Epithelial cell of esophagus (primary cell): ENCODE measurements at regions not wholly inside any gene's neighbourhood (a gene's known extent, or its start where the extent isn't known, plus 50 kb on each side); places are given as distances from the start of the nearest gene placed in this dataset.

Source experiments
- DNase-seq: peaks from one replicate; pipeline ENCODE4 v3.0.0; 2010; ENCODE audit warnings: low read depth
- H3K4me3 ChIP-seq: 2 replicates; pipeline ENCODE4 v1.5.1; 2011; ENCODE audit warnings: mild to moderate bottlenecking, low read length, control low read depth
- TF ChIP-seq, protein P1 (sequence below): IDR thresholded peaks from 2 replicates; pipeline ENCODE4 v1.5.1; 2011; ENCODE audit warnings: low read depth, mild to moderate bottlenecking, low read length, control low read depth, inconsistent platforms; ENCODE audit not compliant: insufficient read depth; ENCODE audit errors: missing control alignments

DNA sequence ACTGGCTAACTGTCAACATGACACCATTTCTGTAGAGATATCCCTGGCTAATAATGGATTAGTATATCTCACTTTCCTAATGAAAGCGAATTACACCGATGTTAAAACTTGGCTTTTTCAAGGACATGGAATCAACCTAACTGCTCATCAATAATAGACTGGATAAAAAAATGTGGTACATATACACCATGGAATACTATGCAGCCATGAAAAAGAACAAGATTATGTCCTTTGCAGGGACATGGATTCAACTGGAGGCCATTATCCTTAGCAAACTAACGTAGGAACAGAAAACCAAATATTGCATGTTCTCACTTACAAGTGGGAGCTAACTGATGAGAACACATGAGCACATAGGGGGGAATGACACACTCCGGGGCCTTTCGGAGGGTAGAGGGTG lies 62.6 kb downstream of the ZIC1 start:
- TF ChIP-seq, protein P1, sequence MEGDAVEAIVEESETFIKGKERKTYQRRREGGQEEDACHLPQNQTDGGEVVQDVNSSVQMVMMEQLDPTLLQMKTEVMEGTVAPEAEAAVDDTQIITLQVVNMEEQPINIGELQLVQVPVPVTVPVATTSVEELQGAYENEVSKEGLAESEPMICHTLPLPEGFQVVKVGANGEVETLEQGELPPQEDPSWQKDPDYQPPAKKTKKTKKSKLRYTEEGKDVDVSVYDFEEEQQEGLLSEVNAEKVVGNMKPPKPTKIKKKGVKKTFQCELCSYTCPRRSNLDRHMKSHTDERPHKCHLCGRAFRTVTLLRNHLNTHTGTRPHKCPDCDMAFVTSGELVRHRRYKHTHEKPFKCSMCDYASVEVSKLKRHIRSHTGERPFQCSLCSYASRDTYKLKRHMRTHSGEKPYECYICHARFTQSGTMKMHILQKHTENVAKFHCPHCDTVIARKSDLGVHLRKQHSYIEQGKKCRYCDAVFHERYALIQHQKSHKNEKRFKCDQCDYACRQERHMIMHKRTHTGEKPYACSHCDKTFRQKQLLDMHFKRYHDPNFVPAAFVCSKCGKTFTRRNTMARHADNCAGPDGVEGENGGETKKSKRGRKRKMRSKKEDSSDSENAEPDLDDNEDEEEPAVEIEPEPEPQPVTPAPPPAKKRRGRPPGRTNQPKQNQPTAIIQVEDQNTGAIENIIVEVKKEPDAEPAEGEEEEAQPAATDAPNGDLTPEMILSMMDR, result no peak
- DNase-seq, result no peak
- H3K4me3 ChIP-seq, result no peak overlapping the region

DNA sequence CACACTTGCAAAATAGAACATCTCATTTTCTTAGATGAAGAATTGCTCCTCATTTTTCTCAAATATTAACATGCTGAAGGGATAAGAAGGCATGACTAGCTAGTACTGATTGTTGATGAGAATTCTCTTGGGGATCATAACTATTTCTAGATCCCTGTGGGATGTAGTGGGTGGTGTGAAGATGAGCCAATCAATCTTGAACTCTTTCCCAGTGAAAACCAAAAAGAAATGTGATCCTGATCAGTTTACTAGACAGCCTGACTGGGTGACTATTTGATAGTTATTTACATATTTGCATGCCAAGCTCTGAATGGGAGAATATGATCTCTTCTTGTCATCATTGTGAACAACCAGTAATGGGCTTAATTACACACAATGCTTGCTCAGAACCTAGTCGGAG lies 63.7 kb downstream of the ZIC1 start:
- TF ChIP-seq, protein P1, result no peak
- DNase-seq, result no peak
- no peak overlapping the region for H3K4me3 ChIP-seq

DNA sequence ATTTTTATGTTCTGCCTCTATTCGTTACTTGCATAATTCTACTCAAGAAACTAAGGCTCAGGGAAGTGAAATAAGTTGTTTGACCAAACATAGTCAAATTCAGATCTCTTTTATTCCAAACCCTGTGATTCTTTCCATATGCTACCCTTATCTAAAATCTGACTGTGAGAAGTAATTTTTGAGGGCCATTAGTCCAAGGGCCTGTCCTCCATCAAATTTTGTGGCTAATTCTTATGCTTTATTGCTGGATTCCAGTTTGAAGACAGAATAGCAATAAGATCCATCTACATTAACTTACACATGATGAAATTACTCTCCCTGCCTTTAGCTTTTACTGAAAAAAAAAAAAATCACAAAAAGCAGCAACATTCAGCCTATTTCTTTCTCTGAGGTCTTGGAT lies 74.0 kb downstream of the ZIC1 start:
- TF ChIP-seq, protein P1, result no peak
- no peak for DNase-seq
- no peak overlapping the region for H3K4me3 ChIP-seq

DNA sequence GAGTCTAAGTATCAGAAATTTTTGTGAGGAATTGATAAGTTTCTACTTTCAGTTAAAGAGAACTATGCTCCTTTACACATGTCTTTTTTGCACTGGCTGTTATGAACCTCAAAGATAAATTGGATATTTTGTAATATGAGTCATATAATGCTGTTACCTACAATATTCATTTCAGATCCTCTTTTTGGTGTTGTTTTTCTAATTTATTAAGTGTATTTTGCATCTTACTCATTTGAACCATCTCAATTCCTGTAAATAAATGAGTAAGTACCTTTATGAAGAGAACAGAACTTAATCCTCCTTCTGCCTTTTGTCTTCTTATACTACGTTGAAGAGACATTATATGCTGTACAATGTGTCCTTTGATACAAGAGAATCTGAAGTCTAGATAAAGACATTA lies 74.4 kb downstream of the ZIC1 start:
- no peak for DNase-seq
- TF ChIP-seq, protein P1, result no peak
- H3K4me3 ChIP-seq, result no peak overlapping the region

DNA sequence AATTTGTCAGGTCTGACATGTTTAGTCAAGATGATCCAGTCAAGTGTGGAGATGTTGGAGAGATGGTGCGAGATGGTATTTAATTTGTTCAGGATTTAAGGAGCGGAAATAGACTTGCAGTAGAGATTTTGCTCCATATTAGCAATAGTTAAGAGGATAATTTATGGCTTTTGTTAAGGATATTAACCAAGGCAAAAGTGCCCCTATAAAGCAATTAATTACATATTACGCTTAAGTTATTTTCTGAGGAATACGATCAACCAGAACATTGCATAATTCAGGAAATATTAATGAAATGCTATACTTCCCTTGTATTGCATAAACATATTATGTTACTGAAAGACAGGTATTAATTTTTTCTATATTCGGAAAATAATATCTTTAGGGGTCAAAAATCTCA lies 83.9 kb downstream of the ZIC1 start:
- DNase-seq, result no peak
- TF ChIP-seq, protein P1, result no peak
- H3K4me3 ChIP-seq, result no peak overlapping the region

DNA sequence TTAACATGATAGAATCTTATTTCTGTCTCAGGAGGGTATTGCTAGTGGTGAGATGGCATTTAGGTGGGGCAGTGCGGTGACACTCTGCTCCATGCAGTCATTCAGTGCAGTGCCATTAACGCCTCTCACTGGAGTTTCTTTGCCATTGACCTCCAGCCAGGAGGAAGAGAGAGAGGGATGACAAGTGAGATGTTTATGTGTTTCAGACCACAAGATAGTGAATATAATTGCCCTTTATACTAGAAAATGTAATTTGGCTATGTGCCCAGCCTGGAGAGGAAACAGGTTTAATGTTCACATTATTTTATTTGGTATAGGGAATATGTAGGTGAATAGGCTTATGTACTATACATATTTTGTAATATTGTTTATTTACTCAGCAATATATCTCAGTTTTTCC lies 84.5 kb downstream of the ZIC1 start:
- DNase-seq, result no peak
- no peak overlapping the region for H3K4me3 ChIP-seq
- TF ChIP-seq, protein P1, result no peak

DNA sequence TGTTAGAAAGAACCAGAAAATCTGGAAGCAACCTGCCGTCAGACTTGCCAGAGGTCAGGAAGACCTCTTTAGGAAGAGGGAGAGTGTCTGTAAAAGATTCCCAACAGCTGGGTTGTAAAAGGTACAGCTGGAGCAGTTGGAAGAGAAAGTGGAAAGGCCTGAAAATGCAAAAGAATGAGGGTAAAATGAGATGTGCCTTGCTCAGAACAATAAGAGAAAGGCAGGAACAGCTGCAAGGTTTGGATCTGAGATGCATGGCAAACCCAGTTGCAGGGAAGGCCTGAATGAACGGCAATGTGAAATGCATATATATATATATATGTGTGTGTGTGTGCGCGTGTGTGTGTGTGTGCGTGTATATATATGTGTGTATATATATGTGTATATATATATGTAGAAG lies 88.1 kb downstream of the ZIC1 start:
- no peak overlapping the region for H3K4me3 ChIP-seq
- TF ChIP-seq, protein P1, result no peak
- no peak for DNase-seq
